GM23338 (cell line): ENCODE measurements at regions not wholly inside any gene's neighbourhood (a gene's known extent, or its start where the extent isn't known, plus 50 kb on each side); places are given as distances from the start of the nearest gene placed in this dataset.

Experiments
- ATAC-seq: fragments of 200-7000 bp; cut with Tn5 transposase; 3 replicates; pipeline ENCODE4 v1.9.1; 2020
- DNase-seq: peaks from one replicate; pipeline ENCODE4 v3.0.0-alpha.2; 2015; ENCODE audit warnings: low spot score
- H2AFZ ChIP-seq: fragments of 200-600 bp; sonication (generic); 2 replicates; pipeline ENCODE4 v1.8.0; 2016; ENCODE audit warnings: antibody characterized with exemption, mild to moderate bottlenecking, moderate library complexity
- H3F3A ChIP-seq: fragments of 200-600 bp; sonication (generic); replicated peaks from 2 replicates; pipeline ENCODE4 v1.8.0; 2017; ENCODE audit warnings: antibody characterized with exemption, mixed run types, low read depth
- H3K27ac ChIP-seq: fragments of 200-600 bp; sonication (generic); 2 replicates; pipeline ENCODE4 v1.6.1; 2016; ENCODE audit warnings: low read depth
- H3K27me3 ChIP-seq: fragments of 200-600 bp; sonication (generic); 2 replicates; pipeline ENCODE4 v1.8.0; 2016; ENCODE audit warnings: mild to moderate bottlenecking, mixed run types, moderate library complexity; ENCODE audit not compliant: insufficient read depth
- H3K36me3 ChIP-seq: fragments of 200-600 bp; sonication (generic); 2 replicates; pipeline ENCODE4 v1.8.0; 2016; ENCODE audit warnings: mild to moderate bottlenecking; ENCODE audit not compliant: insufficient read depth
- H3K4me1 ChIP-seq: fragments of 200-600 bp; sonication (generic); 2 replicates; pipeline ENCODE4 v1.8.0; 2016; ENCODE audit warnings: mild to moderate bottlenecking, moderate library complexity; ENCODE audit not compliant: insufficient read depth
- H3K4me2 ChIP-seq: fragments of 200-600 bp; sonication (generic); 2 replicates; pipeline ENCODE4 v1.7.1; 2017; ENCODE audit warnings: mixed run types
- H3K4me3 ChIP-seq: fragments of 200-600 bp; sonication (generic); 2 replicates; pipeline ENCODE4 v1.6.1; 2016; ENCODE audit warnings: mixed run types
- H3K79me2 ChIP-seq: fragments of 200-600 bp; sonication (generic); replicated peaks from 2 replicates; pipeline ENCODE4 v1.8.0; 2017; ENCODE audit warnings: mild to moderate bottlenecking; ENCODE audit not compliant: insufficient read depth
- H3K9me2 ChIP-seq: fragments of 200-600 bp; sonication (generic); 2 replicates; pipeline ENCODE4 v1.8.0; 2017; ENCODE audit not compliant: insufficient read depth
- H4K20me1 ChIP-seq: fragments of 200-600 bp; sonication (generic); replicated peaks from 2 replicates; pipeline ENCODE4 v1.8.0; 2017; ENCODE audit warnings: mild to moderate bottlenecking; ENCODE audit not compliant: insufficient read depth
- H3K27ac Mint-ChIP-seq: 2 replicates; pipeline ENCODE4 v1.8.0; 2020; ENCODE audit warnings: inconsistent platforms, mild to moderate bottlenecking, moderate library complexity, mixed read lengths
- H3K27me3 Mint-ChIP-seq: 3 replicates; pipeline ENCODE4 v1.8.0; 2022; ENCODE audit warnings: low read depth, mild to moderate bottlenecking, moderate library complexity, mixed read lengths, inconsistent platforms; ENCODE audit not compliant: insufficient read depth, poor library complexity
- H3K36me3 Mint-ChIP-seq: 3 replicates; pipeline ENCODE4 v1.8.0; 2021; ENCODE audit warnings: low read depth, mild to moderate bottlenecking, inconsistent platforms, moderate library complexity, mixed read lengths
- H3K4me1 Mint-ChIP-seq: 3 replicates; pipeline ENCODE4 v1.8.0; 2020; ENCODE audit warnings: mild to moderate bottlenecking, inconsistent platforms, mixed read lengths
- H3K4me3 Mint-ChIP-seq: 3 replicates; pipeline ENCODE4 v1.8.0; 2021; ENCODE audit warnings: moderate library complexity, mild to moderate bottlenecking, inconsistent platforms, mixed read lengths
- H3K9me3 Mint-ChIP-seq: 3 replicates; pipeline ENCODE4 v1.8.0; 2020; ENCODE audit warnings: moderate library complexity, mild to moderate bottlenecking, inconsistent platforms, mixed read lengths
- CREB1 ChIP-seq: fragments of 250-450 bp; sonication (Bioruptor Pico); IDR thresholded peaks from 2 replicates; pipeline ENCODE4 v1.5.0; 2020; ENCODE audit warnings: low read depth, mild to moderate bottlenecking, moderate library complexity
- ETS1 ChIP-seq: IDR thresholded peaks from 2 replicates; pipeline ENCODE4 v1.6.1; 2016; ENCODE audit warnings: antibody characterized with exemption
- EZH2 ChIP-seq: fragments of 200-600 bp; sonication (generic); IDR thresholded peaks from one replicate; pipeline ENCODE4 v1.8.0; 2017; ENCODE audit warnings: antibody characterized with exemption, mild to moderate bottlenecking, low read depth; ENCODE audit not compliant: unreplicated experiment
- EZH2phosphoT487 ChIP-seq: fragments of 200-600 bp; sonication (generic); IDR thresholded peaks from one replicate; pipeline ENCODE4 v1.8.1; 2018; ENCODE audit warnings: antibody characterized with exemption; ENCODE audit not compliant: unreplicated experiment
- JUNB ChIP-seq: IDR thresholded peaks from one replicate; pipeline ENCODE4 v1.6.1; 2016; ENCODE audit warnings: antibody characterized with exemption; ENCODE audit not compliant: unreplicated experiment
- POLR2AphosphoS5 ChIP-seq: IDR thresholded peaks from 2 replicates; pipeline ENCODE4 v1.6.1; 2016; ENCODE audit warnings: antibody characterized with exemption, low read depth
- REST ChIP-seq: IDR thresholded peaks from one replicate; pipeline ENCODE4 v1.6.1; 2018; ENCODE audit warnings: antibody characterized with exemption; ENCODE audit not compliant: unreplicated experiment
- STAT1 ChIP-seq: IDR thresholded peaks from one replicate; pipeline ENCODE4 v1.6.1; 2016; ENCODE audit warnings: antibody characterized with exemption; ENCODE audit not compliant: unreplicated experiment
- ZNF114 ChIP-seq: fragments of 250-450 bp; sonication (Bioruptor Pico); IDR thresholded peaks from 2 replicates; pipeline ENCODE4 v1.5.0; 2020; ENCODE audit warnings: mild to moderate bottlenecking, moderate library complexity
- ZNF331 ChIP-seq: fragments of 250-450 bp; sonication (Bioruptor Pico); IDR thresholded peaks from 2 replicates; pipeline ENCODE4 v1.5.0; 2020; ENCODE audit warnings: low read depth, mild to moderate bottlenecking, moderate library complexity
- ZNF462 ChIP-seq: fragments of 250-450 bp; sonication (Bioruptor Pico); IDR thresholded peaks from 2 replicates; pipeline ENCODE4 v1.5.0; 2020; ENCODE audit warnings: mild to moderate bottlenecking, moderate library complexity

GRCh38 chr3:153681057-153681456 is 440.1 kb upstream of the ARHGEF26 start (continued):
- TF ChIP-seq ZNF462 (CRISPR knock-in tag) = no peak
- no peak for TF ChIP-seq ZNF331 (CRISPR knock-in tag)

GRCh38 chr3:153688301-153689120 is 432.7 kb upstream of the ARHGEF26 start:
- peaks cover 4% of the 10 kb centered on the region for H3K27me3 Mint-ChIP-seq
- Histone ChIP-seq H3K4me2 (peak overlapping the region; percentile 10; the same call in 1 of the 2 replicates), H4K20me1 (no peaks in the 10 kb centered on the region), H3K9me2 (no peaks in the 10 kb centered on the region), H3K36me3 (no peaks in the 10 kb centered on the region), H3K4me1 (peaks cover 19% of the 10 kb centered on the region), H3K4me3 (no peak overlapping the region), H3K27me3 (no peaks in the 10 kb centered on the region), H3K27ac (no peak overlapping the region), H3K79me2 (no peaks in the 10 kb centered on the region), H2AFZ (no peak overlapping the region; the same call in 1 of the 2 replicates), H3F3A (no peaks in the 10 kb centered on the region)
- ATAC-seq (no peak), DNase-seq (no peak)
- no peaks in the 10 kb centered on the region for H3K9me3 Mint-ChIP-seq
- peaks cover 28% of the 10 kb centered on the region for H3K4me1 Mint-ChIP-seq
- H3K27ac Mint-ChIP-seq = peak overlapping the region; percentile 30; the same call in 1 of the 2 replicates
- no peak overlapping the region for H3K4me3 Mint-ChIP-seq
- H3K36me3 Mint-ChIP-seq = no peaks in the 10 kb centered on the region
- TF ChIP-seq ZNF331 (CRISPR knock-in tag) (no peak), EZH2phosphoT487 (no peak), CREB1 (CRISPR knock-in tag) (no peak), POLR2AphosphoS5 (no peak), JUNB (no peak), ETS1 (no peak), EZH2 (no peak), STAT1 (no peak), REST (no peak), ZNF114 (CRISPR knock-in tag) (no peak)
